Gastroesophageal sphincter (tissue), 4 donors: ENCODE measurements at regions not wholly inside any gene's neighbourhood (a gene's known extent, or its start where the extent isn't known, plus 50 kb on each side); places are given as distances from the start of the nearest gene placed in this dataset.

Source experiments
- ATAC-seq: fragments of 150-250 bp; one replicate; pipeline ENCODE4 v1.9.1; 2016; ENCODE audit warnings: mild to moderate bottlenecking, moderate library complexity
- H3K27ac ChIP-seq, 4 donors: fragments of 200-600 bp; sonication (generic) in 3 of 4; 1 replicate in 3 of 4; 2 replicates in 1 of 4; pipeline ENCODE4 v1.5.1; 2016 to 2019
- H3K27me3 ChIP-seq: fragments of 200-600 bp; sonication (generic); one replicate; pipeline ENCODE4 v1.5.1; 2019
- H3K36me3 ChIP-seq, 2 donors: fragments of 200-600 bp; sonication (generic); one replicate each; pipeline ENCODE4 v1.5.1; 2019; ENCODE audit warnings: control low read depth in 1 of 2
- H3K4me1 ChIP-seq, 3 donors: fragments of 200-600 bp; sonication (generic); 1 replicate in 2 of 3; 2 replicates in 1 of 3; pipeline ENCODE4 v1.5.1; 2016 to 2019; ENCODE audit warnings: control low read depth in 2 of 3
- H3K4me3 ChIP-seq, 2 donors: fragments of 200-600 bp; sonication (generic); one replicate each; pipeline ENCODE4 v1.5.1; 2019; ENCODE audit warnings: mild to moderate bottlenecking in 1 of 2, moderate library complexity in 1 of 2
- H3K9me3 ChIP-seq, 3 donors: fragments of 200-600 bp; sonication (generic); one replicate each; pipeline ENCODE4 v1.5.1; 2017 to 2019; ENCODE audit warnings: control low read depth in 2 of 3
- EP300 ChIP-seq: sonication (generic); formaldehyde crosslinking; IDR thresholded peaks from one replicate; pipeline ENCODE4 v1.6.1; 2017; ENCODE audit warnings: antibody characterized with exemption, mild to moderate bottlenecking
- POLR2A ChIP-seq, 2 donors: fragments of 450-650 bp; IDR thresholded peaks; one replicate each; pipeline ENCODE4 v1.6.1; 2017; ENCODE audit warnings: antibody characterized with exemption in 2 of 2, mild to moderate bottlenecking in 2 of 2, moderate library complexity in 1 of 2
- POLR2AphosphoS5 ChIP-seq: sonication (generic); formaldehyde crosslinking; IDR thresholded peaks from one replicate; pipeline ENCODE4 v1.6.1; 2017; ENCODE audit warnings: antibody characterized with exemption
- WGBS, 2 donors: methylation state at CpG; one replicate each; pipeline ENCODE4 v1.1.5; 2018; ENCODE audit warnings: low coverage in 1 of 2; 5-methylcytosine and 5-hydroxymethylcytosine counted together
- TF ChIP-seq, protein P1 (sequence below), 4 experiments: fragments of 200-600 bp in 2 of 4; fragments of 450-650 bp in 2 of 4; sonication (generic) in 1 of 4; IDR thresholded peaks; one replicate each; pipeline ENCODE4 v1.5.1; 2017 to 2019; ENCODE audit warnings: antibody characterized with exemption in 4 of 4, mild to moderate bottlenecking in 2 of 4, moderate library complexity in 2 of 4

DNA sequence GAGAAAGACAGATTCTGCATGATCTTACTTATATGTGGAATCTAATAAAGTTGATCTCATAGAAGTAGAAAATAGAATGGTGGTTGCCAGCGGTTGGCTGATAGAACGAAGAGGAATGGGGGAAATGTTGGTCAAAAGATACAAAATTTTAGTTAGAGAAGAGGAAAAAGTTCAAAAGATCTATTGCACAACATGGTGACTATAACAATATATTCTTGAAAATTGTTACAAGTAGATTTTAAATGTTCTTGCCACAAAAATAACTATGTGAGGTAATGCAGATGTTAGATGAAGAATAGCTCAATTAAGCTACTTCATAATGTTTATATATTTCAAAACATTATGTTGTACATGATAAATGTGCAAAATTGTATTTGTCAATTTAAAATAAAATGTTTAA is 112.3 kb upstream of the SMIM30 start:
- 88 to 96% methylated on average over 2 of the region's 2 CpGs for WGBS, 2 donors
- no peak for ATAC-seq
- Histone ChIP-seq H3K4me1 (no peaks in the 10 kb centered on the region), H3K27ac (no peak overlapping the region), H3K4me3 (no peak overlapping the region), H3K9me3 (peaks cover 0 to 10% (median 0%) of the 10 kb centered on the region in 3 donors), H3K36me3 (no peaks in the 10 kb centered on the region), H3K27me3 (no peaks in the 10 kb centered on the region)
- TF ChIP-seq EP300 (no peak), POLR2A (IDR thresholded peaks at IDR 0.05) (no peak), POLR2AphosphoS5 (no peak)
- TF ChIP-seq, protein P1, sequence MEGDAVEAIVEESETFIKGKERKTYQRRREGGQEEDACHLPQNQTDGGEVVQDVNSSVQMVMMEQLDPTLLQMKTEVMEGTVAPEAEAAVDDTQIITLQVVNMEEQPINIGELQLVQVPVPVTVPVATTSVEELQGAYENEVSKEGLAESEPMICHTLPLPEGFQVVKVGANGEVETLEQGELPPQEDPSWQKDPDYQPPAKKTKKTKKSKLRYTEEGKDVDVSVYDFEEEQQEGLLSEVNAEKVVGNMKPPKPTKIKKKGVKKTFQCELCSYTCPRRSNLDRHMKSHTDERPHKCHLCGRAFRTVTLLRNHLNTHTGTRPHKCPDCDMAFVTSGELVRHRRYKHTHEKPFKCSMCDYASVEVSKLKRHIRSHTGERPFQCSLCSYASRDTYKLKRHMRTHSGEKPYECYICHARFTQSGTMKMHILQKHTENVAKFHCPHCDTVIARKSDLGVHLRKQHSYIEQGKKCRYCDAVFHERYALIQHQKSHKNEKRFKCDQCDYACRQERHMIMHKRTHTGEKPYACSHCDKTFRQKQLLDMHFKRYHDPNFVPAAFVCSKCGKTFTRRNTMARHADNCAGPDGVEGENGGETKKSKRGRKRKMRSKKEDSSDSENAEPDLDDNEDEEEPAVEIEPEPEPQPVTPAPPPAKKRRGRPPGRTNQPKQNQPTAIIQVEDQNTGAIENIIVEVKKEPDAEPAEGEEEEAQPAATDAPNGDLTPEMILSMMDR (IDR thresholded peaks at IDR 0.05), result no peak

DNA sequence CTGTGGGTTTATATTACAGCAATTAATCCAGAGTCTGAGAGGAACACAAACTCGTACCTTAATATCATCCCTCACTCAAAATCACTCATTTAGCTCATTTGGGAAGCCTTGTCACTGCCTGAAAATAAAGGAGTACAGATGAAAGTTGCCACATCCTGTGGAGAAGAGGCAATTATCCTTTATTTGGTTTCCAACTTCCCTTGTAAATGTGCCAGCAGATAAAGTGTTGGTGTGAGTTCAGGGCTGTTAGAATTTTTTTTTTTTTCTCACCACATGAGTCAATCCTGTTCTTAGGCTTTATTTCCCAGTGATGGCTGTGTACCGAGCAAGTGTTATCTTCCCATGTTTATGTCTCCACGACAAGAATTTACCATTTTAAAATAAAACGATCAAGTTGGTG is 99.0 kb upstream of the SMIM30 start:
- TF ChIP-seq EP300 (no peak), POLR2AphosphoS5 (no peak), POLR2A (IDR thresholded peaks at IDR 0.05) (no peak)
- TF ChIP-seq, protein P1 (IDR thresholded peaks at IDR 0.05), result no peak
- Histone ChIP-seq H3K36me3 (no peaks in the 10 kb centered on the region), H3K27me3 (no peaks in the 10 kb centered on the region), H3K4me1 (no peaks in the 10 kb centered on the region), H3K27ac (no peak overlapping the region), H3K9me3 (no peaks in the 10 kb centered on the region), H3K4me3 (no peak overlapping the region)
- no peak for ATAC-seq
- WGBS, 2 donors, result 7 to 36% methylated on average over 2 to 4 of the region's 4 CpGs

DNA sequence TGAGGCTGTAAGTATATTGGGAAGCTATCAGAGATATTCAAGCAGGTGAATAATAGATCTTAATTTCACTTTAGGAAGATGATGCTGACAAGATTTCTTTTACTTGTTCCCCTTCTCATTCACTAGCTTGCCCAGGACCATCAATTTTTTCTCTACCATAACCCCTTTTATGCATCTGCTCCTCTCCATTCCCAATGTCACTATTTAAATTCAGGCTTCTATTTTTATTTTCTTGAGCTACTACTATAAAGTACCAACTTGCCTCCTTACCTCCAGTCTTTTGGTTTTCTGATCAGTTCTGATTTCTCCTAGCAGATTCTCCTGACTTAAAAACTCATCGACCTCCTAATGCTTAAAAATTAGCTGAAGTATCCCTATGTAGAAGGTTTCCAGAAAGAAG is 97.7 kb upstream of the SMIM30 start:
- Histone ChIP-seq H3K36me3 (no peaks in the 10 kb centered on the region), H3K27ac (no peak overlapping the region), H3K4me3 (no peak overlapping the region), H3K4me1 (no peaks in the 10 kb centered on the region), H3K27me3 (no peaks in the 10 kb centered on the region), H3K9me3 (no peaks in the 10 kb centered on the region)
- no peak for ATAC-seq
- 64 to 100% methylated on average over 1 of the region's 1 CpG for WGBS, 2 donors
- TF ChIP-seq POLR2AphosphoS5, result no peak
- no peak for TF ChIP-seq EP300
- TF ChIP-seq, protein P1 (IDR thresholded peaks at IDR 0.05), result no peak
- TF ChIP-seq POLR2A (IDR thresholded peaks at IDR 0.05), result no peak

DNA sequence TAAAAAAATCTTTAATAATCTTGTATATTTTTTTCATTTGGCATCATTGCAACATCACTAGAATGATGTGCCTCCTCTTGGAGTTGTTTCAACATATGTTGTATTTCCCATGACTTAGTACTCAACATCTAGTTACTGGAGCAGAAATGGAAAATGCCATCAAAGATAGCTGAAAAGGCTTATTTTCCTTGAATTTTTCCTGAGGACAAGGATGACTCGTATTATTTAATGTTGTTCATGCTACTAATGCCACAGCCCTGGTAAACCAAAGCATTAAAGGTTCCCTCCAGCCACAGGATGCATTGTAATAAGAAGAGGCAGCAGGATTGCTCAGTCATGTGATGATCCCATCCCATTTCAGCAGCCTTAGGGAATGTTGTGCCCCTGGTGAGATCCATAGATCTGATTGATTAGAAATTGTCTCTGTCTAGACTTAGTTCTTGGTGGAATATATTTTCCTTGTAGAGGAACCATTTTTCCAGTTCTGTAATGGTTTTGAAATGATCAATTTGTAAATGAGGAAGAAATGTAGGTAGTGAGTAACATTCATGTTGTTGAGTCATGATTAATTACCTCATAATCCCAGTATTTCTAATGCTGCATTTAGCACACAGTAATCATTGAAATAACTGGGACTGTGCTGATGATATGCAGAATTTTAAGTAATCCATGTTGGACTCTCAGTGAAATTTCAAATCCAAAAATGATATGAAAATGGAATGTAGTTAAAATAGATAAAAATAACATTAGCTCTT is 91.3 kb upstream of the SMIM30 start:
- TF ChIP-seq POLR2AphosphoS5 (no peak), EP300 (no peak)
- WGBS, 2 donors, result 89 to 90% methylated on average over 1 of the region's 1 CpG
- ATAC-seq, result no peak
- no peaks in the 10 kb centered on the region for H3K9me3 ChIP-seq
- no peaks in the 10 kb centered on the region for H3K27me3 ChIP-seq
- no peaks in the 10 kb centered on the region for H3K36me3 ChIP-seq
- H3K27ac ChIP-seq, result no peak overlapping the region
- no peaks in the 10 kb centered on the region for H3K4me1 ChIP-seq
- H3K4me3 ChIP-seq, result no peak overlapping the region

DNA sequence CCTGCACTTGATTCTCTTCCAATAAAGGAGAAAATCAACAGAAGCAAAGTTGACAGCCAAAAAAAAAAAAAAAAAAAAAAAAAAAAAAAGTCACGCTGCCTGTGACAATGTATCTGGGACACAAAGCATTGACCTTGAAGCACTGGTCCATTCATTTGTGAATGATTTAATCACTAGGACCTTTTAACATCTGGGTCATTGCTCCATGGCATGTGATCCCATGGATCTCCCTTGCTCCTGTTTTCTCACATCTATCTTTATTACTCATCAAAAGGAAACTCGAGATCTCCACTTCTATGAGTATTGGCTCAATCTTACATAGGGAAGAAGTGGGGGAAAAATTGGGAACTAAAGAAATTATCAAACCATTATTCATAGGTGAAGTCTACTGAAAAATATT is 89.6 kb upstream of the SMIM30 start:
- Histone ChIP-seq H3K4me1 (no peaks in the 10 kb centered on the region), H3K27me3 (no peaks in the 10 kb centered on the region), H3K36me3 (no peaks in the 10 kb centered on the region), H3K9me3 (no peaks in the 10 kb centered on the region), H3K4me3 (no peak overlapping the region), H3K27ac (no peak overlapping the region)
- WGBS, 2 donors, result 67 to 72% methylated on average over 1 to 2 of the region's 2 CpGs
- ATAC-seq, result no peak
- TF ChIP-seq EP300 (no peak), POLR2AphosphoS5 (no peak), POLR2A (IDR thresholded peaks at IDR 0.05) (no peak)
- TF ChIP-seq, protein P1 (IDR thresholded peaks at IDR 0.05), result no peak
